Left lung (tissue), 4 donors: ENCODE measurements at regions not wholly inside any gene's neighbourhood (a gene's known extent, or its start where the extent isn't known, plus 50 kb on each side); places are given as distances from the start of the nearest gene placed in this dataset.
"Not testable (repeated sequence)": the region's sequence is repeated elsewhere in the genome, so short reads cannot be mapped to it uniquely, and the experiment has no call there.

Experiments used
- ATAC-seq: fragments of 200-7000 bp; cut with Tn5 transposase; one replicate; pipeline ENCODE4 v1.9.1; 2020; ENCODE audit warnings: moderate library complexity
- DNase-seq, 4 donors: peaks; one replicate each; pipeline ENCODE4 v3.0.0-alpha.2; 2013 to 2020
- H3K27ac ChIP-seq, 2 donors: fragments of 200-600 bp; sonication (generic) in 1 of 2; one replicate each; pipeline versions ENCODE4 v1.5.0 to v1.8.0; 2020 to 2021
- H3K27me3 ChIP-seq, 2 donors: fragments of 200-600 bp; sonication (generic) in 1 of 2; one replicate each; pipeline versions ENCODE4 v1.5.0 to v1.8.0; 2020 to 2021
- H3K36me3 ChIP-seq, 2 donors: fragments of 200-600 bp; sonication (generic) in 1 of 2; one replicate each; pipeline versions ENCODE4 v1.5.0 to v1.8.0; 2020 to 2021
- H3K4me1 ChIP-seq, 2 donors: fragments of 200-600 bp; one replicate each; pipeline ENCODE4 v1.8.0; 2021
- H3K4me3 ChIP-seq, 2 donors: fragments of 200-600 bp; sonication (generic) in 1 of 2; one replicate each; pipeline versions ENCODE4 v1.5.0 to v1.8.0; 2020 to 2021; ENCODE audit warnings: mild to moderate bottlenecking in 1 of 2
- H3K9me3 ChIP-seq, 2 donors: fragments of 200-600 bp; sonication (generic) in 1 of 2; one replicate each; pipeline versions ENCODE4 v1.5.0 to v1.8.0; 2020 to 2021
- CTCF ChIP-seq, 2 donors: fragments of 200-600 bp; sonication (generic) in 1 of 2; IDR thresholded peaks; one replicate each; pipeline versions ENCODE4 v1.5.0 to v1.8.0; 2021; ENCODE audit warnings: antibody characterized with exemption in 2 of 2
- intact Hi-C, 2 donors: fragments of 100-400 bp; cut with DNase I; formaldehyde crosslinking; loops; one replicate each; pipeline versions ENCODE4 v1.11.2 to v1.14.2; 2022
- donor health status: DM: no; HTN: yes; CAD: no.
- donor health status: DM: no; HTN: no; CAD: no.

GRCh38 chrX:85808217-85808616, 239.1 kb downstream of the CHM start:
- intact Hi-C loops: no loop called here
- Histone ChIP-seq H3K27ac (no peak overlapping the region), H3K36me3 (no peaks in the 10 kb centered on the region), H3K9me3 (peaks cover 0 to 23% of the 10 kb centered on the region in 2 donors), H3K4me1 (no peaks in the 10 kb centered on the region), H3K4me3 (no peak overlapping the region), H3K27me3 (no peaks in the 10 kb centered on the region)
- no peak for TF ChIP-seq CTCF (IDR thresholded peaks at IDR 0.05)
- no peak for ATAC-seq
- DNase-seq: no peak

- H3K27me3 ChIP-seq, H3K36me3 ChIP-seq, intact Hi-C loops, H3K4me3 ChIP-seq, DNase-seq, H3K9me3 ChIP-seq, H3K4me1 ChIP-seq, H3K27ac ChIP-seq, ATAC-seq: not testable (repeated sequence)
These were observed 275.0 kb downstream of the CHM start for GRCh38 chrX:85772391-85772790.

- intact Hi-C loops: no loop called here
- TF ChIP-seq CTCF (IDR thresholded peaks at IDR 0.05): no peak
- Histone ChIP-seq H3K27me3 (no peaks in the 10 kb centered on the region), H3K4me1 (no peaks in the 10 kb centered on the region), H3K27ac (no peak overlapping the region), H3K4me3 (no peak overlapping the region), H3K36me3 (no peaks in the 10 kb centered on the region), H3K9me3 (no peaks in the 10 kb centered on the region)
- DNase-seq (no peak), ATAC-seq (no peak)
These were observed 281.7 kb downstream of the CHM start for GRCh38 chrX:85765651-85766050.

GRCh38 chrX:85723025-85723424, 324.3 kb downstream of the CHM start:
- H3K36me3 ChIP-seq, H3K27me3 ChIP-seq, ATAC-seq, H3K4me3 ChIP-seq, DNase-seq, H3K27ac ChIP-seq, intact Hi-C loops, H3K9me3 ChIP-seq, H3K4me1 ChIP-seq: not testable (repeated sequence)

GRCh38 chrX:85703233-85703632, 323.8 kb upstream of the POF1B start:
- H3K4me1 ChIP-seq, DNase-seq, H3K27ac ChIP-seq, H3K27me3 ChIP-seq, H3K9me3 ChIP-seq, H3K4me3 ChIP-seq, H3K36me3 ChIP-seq, ATAC-seq, intact Hi-C loops: not testable (repeated sequence)

- Histone ChIP-seq H3K9me3 (no peaks in the 10 kb centered on the region), H3K4me1 (no peaks in the 10 kb centered on the region), H3K4me3 (no peak overlapping the region), H3K27ac (no peak overlapping the region), H3K36me3 (no peaks in the 10 kb centered on the region), H3K27me3 (no peaks in the 10 kb centered on the region)
- DNase-seq (no peak), ATAC-seq (no peak)
- TF ChIP-seq CTCF (IDR thresholded peaks at IDR 0.05): no peak
- intact Hi-C loops: no loop called here
These were observed 319.5 kb upstream of the POF1B start for GRCh38 chrX:85698921-85699320.

GRCh38 chrX:85685843-85686242, 306.4 kb upstream of the POF1B start:
- H3K4me3 ChIP-seq: no peak overlapping the region
- no peak for TF ChIP-seq CTCF (IDR thresholded peaks at IDR 0.05)
- H3K36me3 ChIP-seq: no peaks in the 10 kb centered on the region
- H3K9me3 ChIP-seq: no peaks in the 10 kb centered on the region
- intact Hi-C loops: no loop called here
- ATAC-seq (no peak), DNase-seq (no peak)
- no peaks in the 10 kb centered on the region for H3K27me3 ChIP-seq
- no peak overlapping the region for H3K27ac ChIP-seq
- H3K4me1 ChIP-seq: no peaks in the 10 kb centered on the region
